ENCODE measurements at regions not wholly inside any gene's neighbourhood (a gene's known extent, or its start where the extent isn't known, plus 50 kb on each side); places are given as distances from the start of the nearest gene placed in this dataset.

- Histone ChIP-seq H2AK9ac (replicated peaks; ENCODE audit: low read depth, low read length, poor library complexity) (no peak overlapping the region), H2BK5ac (ENCODE audit: low read depth, low read length, poor library complexity, severe bottlenecking) (no peak overlapping the region), H3K18ac (ENCODE audit: low read depth, low read length) (no peak overlapping the region), H3K14ac (replicated peaks; ENCODE audit: low read depth, low read length) (no peak overlapping the region), H3K4me3 (ENCODE audit: insufficient read depth, low read depth, low read length) (no peak overlapping the region), H3K36me3 (ENCODE audit: control insufficient read depth, insufficient read depth, low read length) (no peaks in the 10 kb centered on the region), H3K27me3 (ENCODE audit: control insufficient read depth, insufficient read depth, low read length) (no peaks in the 10 kb centered on the region), H2AFZ (replicated peaks; ENCODE audit: low read length, poor library complexity) (no peak overlapping the region), H4K8ac (ENCODE audit: low read depth in 2 of 2, low read length in 2 of 2) (no peak overlapping the region), H4K20me1 (ENCODE audit: insufficient read depth, low read length) (no peaks in the 10 kb centered on the region), H2BK120ac (ENCODE audit: low read depth, low read length) (no peak overlapping the region), H3K4me2 (ENCODE audit: low read depth, low read length) (no peak overlapping the region), H3K9me3 (ENCODE audit: control insufficient read depth, insufficient read depth, low read length) (no peaks in the 10 kb centered on the region), H3K4ac (ENCODE audit: low read depth, low read length) (no peak overlapping the region), H4K91ac (ENCODE audit: insufficient read depth, low read depth, low read length) (no peak overlapping the region), H2BK15ac (ENCODE audit: low read depth, low read length) (no peak overlapping the region), H3K9me1 (ENCODE audit: insufficient read depth, low read length) (no peaks in the 10 kb centered on the region), H3K23ac (ENCODE audit: low read depth, low read length) (no peak overlapping the region), H3K9ac (ENCODE audit: low read depth, low read length) (no peak overlapping the region), H2AK5ac (ENCODE audit: low read depth, low read length) (no peak overlapping the region), H3K79me1 (ENCODE audit: low read depth in 1 of 2, low read length in 2 of 2) (no peaks in the 10 kb centered on the region), H4K5ac (ENCODE audit: low read depth, low read length) (no peak overlapping the region), H3K4me1 (ENCODE audit: control insufficient read depth, insufficient read depth, low read length) (0 out of 2 replicates have a peak, but pooled peaks cover 1% of the 10 kb centered on the region), H3K27ac (ENCODE audit: insufficient read depth, low read length) (no peak overlapping the region), H2BK20ac (ENCODE audit: low read depth, low read length) (no peak overlapping the region), H3K56ac (ENCODE audit: extremely low read depth, insufficient read depth, low read length) (no peak overlapping the region)
- dilution Hi-C loops (cut with HindIII; ENCODE audit: low sequenced_read_pairs, unreplicated experiment) (no loop called here), intact Hi-C loops (cut with micrococcal nuclease) (no loop called here), in situ Hi-C loops (cut with MboI; ENCODE audit: low sequenced_read_pairs) (no loop called here)
- no peak for TF ChIP-seq RFX5 (IDR thresholded peaks at IDR 0.05; ENCODE audit: low read depth, low read length)
- no peak for TF ChIP-seq CEBPB (IDR thresholded peaks at IDR 0.05; ENCODE audit: low read depth, low read length)
- no peak for TF ChIP-seq RCOR1 (IDR thresholded peaks at IDR 0.05; ENCODE audit: insufficient replicate concordance, low read length)
- no peak for TF ChIP-seq MAFK (IDR thresholded peaks at IDR 0.05; ENCODE audit: low read depth, low read length)
- ChIA-PET POLR2A (ENCODE audit: unreplicated experiment) (no interaction called here), CTCF (no interaction called here)
- DNase-seq (no peak), ATAC-seq (ENCODE audit: low read depth) (no peak)
- BruUV-seq (replicated peaks), result no TSS peak
These were observed 436.9 kb upstream of the TGFBR2 start for GRCh38 chr3:30169487-30169886.

All from IMR-90 (cell line).